ENCODE measurements at regions not wholly inside any gene's neighbourhood (a gene's known extent, or its start where the extent isn't known, plus 50 kb on each side); places are given as distances from the start of the nearest gene placed in this dataset.

GRCh38 chr3:99394831-99395778 is 243.3 kb upstream of the COL8A1 start:
- H3K27ac ChIP-seq (ENCODE audit: low read depth, low read length), result peak overlapping the region; percentile 69
- H2AFZ ChIP-seq (ENCODE audit: low read depth, low read length), result no peak overlapping the region
- peak; percentile 92 for DNase-seq (ENCODE audit: low read depth)
- peaks cover 9% of the 10 kb centered on the region for H3K9me3 ChIP-seq (ENCODE audit: insufficient read depth, low read depth, low read length)
- H3K36me3 Mint-ChIP-seq (ENCODE audit: low read depth, unreplicated experiment), result peaks cover 3% of the 10 kb centered on the region
- H3K9ac ChIP-seq (ENCODE audit: low read length), result peak overlapping the region; percentile 0
- peaks cover 12% of the 10 kb centered on the region for H3K4me1 Mint-ChIP-seq (ENCODE audit: low read depth, unreplicated experiment)
- H3K4me3 Mint-ChIP-seq (ENCODE audit: unreplicated experiment), result no peak overlapping the region
- FAIRE-seq, result peak; percentile 94
- H3K27me3 Mint-ChIP-seq (ENCODE audit: low read depth, unreplicated experiment), result no peaks in the 10 kb centered on the region
- H3K36me3 ChIP-seq (ENCODE audit: insufficient read depth, low read length), result no peaks in the 10 kb centered on the region
- no peaks in the 10 kb centered on the region for H4K20me1 ChIP-seq (ENCODE audit: insufficient read depth, low read length)
- TF ChIP-seq CTCF (IDR thresholded peaks at IDR 0.05; ENCODE audit: insufficient read depth, low read depth, low read length) (no peak), EZH2 (IDR thresholded peaks at IDR 0.05; ENCODE audit: insufficient read depth, low read length) (no peak)
- no peak overlapping the region for H3K27ac Mint-ChIP-seq (ENCODE audit: unreplicated experiment)
- peaks cover 19% of the 10 kb centered on the region for H3K9me3 Mint-ChIP-seq (ENCODE audit: unreplicated experiment)
- peaks cover 19% of the 10 kb centered on the region for H3K4me1 ChIP-seq (ENCODE audit: insufficient read depth, low read length)
- no peaks in the 10 kb centered on the region for H3K79me2 ChIP-seq (ENCODE audit: insufficient read depth, low read length)
- H3K27me3 ChIP-seq (ENCODE audit: insufficient read depth, low read length), result no peaks in the 10 kb centered on the region
- no peak overlapping the region for H3K4me3 ChIP-seq (ENCODE audit: insufficient read depth, low read depth, low read length)
- H3K4me2 ChIP-seq (ENCODE audit: low read length), result peak overlapping the region; percentile 46

DNA sequence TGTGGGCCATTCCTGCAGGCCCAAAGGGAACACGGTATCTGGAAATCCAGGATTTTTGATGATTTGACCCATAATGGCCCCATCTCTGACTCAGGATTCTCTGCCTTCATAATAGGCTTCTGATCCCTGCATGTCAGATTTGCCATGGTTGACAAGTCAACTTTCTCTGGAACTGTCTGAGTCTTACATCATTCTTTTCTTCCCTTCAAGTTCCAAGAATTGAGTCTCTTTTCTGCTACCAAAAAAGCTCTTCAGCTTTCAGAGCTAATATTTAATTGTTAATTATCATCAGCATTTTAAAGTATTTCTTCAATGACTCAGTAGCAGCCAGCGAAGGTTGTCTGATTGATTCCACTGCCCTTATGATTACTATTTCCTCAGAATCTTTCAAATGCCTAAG is 244.4 kb upstream of the COL8A1 start:
- no peak for FAIRE-seq
- H3K9ac ChIP-seq (ENCODE audit: low read length), result no peak overlapping the region
- no peak overlapping the region for H3K27ac ChIP-seq (ENCODE audit: low read depth, low read length)
- peaks cover 12% of the 10 kb centered on the region for H3K4me1 Mint-ChIP-seq (ENCODE audit: low read depth, unreplicated experiment)
- H3K9me3 Mint-ChIP-seq (ENCODE audit: unreplicated experiment), result peaks cover 10% of the 10 kb centered on the region
- H3K79me2 ChIP-seq (ENCODE audit: insufficient read depth, low read length), result no peaks in the 10 kb centered on the region
- no peak for DNase-seq (ENCODE audit: low read depth)
- H3K4me1 ChIP-seq (ENCODE audit: insufficient read depth, low read length), result peaks cover 19% of the 10 kb centered on the region
- no peak overlapping the region for H3K4me2 ChIP-seq (ENCODE audit: low read length)
- no peak for TF ChIP-seq EZH2 (IDR thresholded peaks at IDR 0.05; ENCODE audit: insufficient read depth, low read length)
- TF ChIP-seq CTCF (IDR thresholded peaks at IDR 0.05; ENCODE audit: insufficient read depth, low read depth, low read length), result no peak
- no peaks in the 10 kb centered on the region for H4K20me1 ChIP-seq (ENCODE audit: insufficient read depth, low read length)
- H2AFZ ChIP-seq (ENCODE audit: low read depth, low read length), result no peak overlapping the region
- H3K4me3 ChIP-seq (ENCODE audit: insufficient read depth, low read depth, low read length), result no peak overlapping the region
- no peaks in the 10 kb centered on the region for H3K36me3 Mint-ChIP-seq (ENCODE audit: low read depth, unreplicated experiment)
- peaks cover 9% of the 10 kb centered on the region for H3K9me3 ChIP-seq (ENCODE audit: insufficient read depth, low read depth, low read length)
- H3K27me3 Mint-ChIP-seq (ENCODE audit: low read depth, unreplicated experiment), result no peaks in the 10 kb centered on the region
- H3K36me3 ChIP-seq (ENCODE audit: insufficient read depth, low read length), result no peaks in the 10 kb centered on the region
- no peaks in the 10 kb centered on the region for H3K27me3 ChIP-seq (ENCODE audit: insufficient read depth, low read length)
- no peak overlapping the region for H3K4me3 Mint-ChIP-seq (ENCODE audit: unreplicated experiment)
- no peak overlapping the region for H3K27ac Mint-ChIP-seq (ENCODE audit: unreplicated experiment)

DNA sequence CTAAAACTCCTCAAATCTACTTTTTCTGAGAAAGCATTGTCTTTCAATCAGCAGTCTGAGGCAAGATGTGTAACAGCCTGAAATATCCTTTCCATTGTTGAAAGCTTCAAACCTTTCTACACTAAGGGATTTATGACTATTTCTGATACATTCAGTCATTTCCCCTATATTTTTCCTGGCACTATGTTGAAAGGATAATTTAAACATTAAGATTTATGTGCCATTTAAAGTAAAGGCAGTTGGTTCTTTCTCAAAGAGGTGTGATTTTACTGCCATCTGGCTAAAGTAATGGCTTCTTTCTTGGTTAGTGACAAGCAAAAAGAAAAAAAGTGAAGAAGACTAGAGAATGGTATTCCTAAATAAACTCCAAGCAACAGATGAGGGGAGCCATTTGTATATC is 249.6 kb upstream of the COL8A1 start:
- Histone ChIP-seq H3K36me3 (ENCODE audit: insufficient read depth, low read length) (no peaks in the 10 kb centered on the region), H3K9ac (ENCODE audit: low read length) (no peak overlapping the region), H3K4me1 (ENCODE audit: insufficient read depth, low read length) (peaks cover 2% of the 10 kb centered on the region), H4K20me1 (ENCODE audit: insufficient read depth, low read length) (no peaks in the 10 kb centered on the region), H3K9me3 (ENCODE audit: insufficient read depth, low read depth, low read length) (no peaks in the 10 kb centered on the region), H2AFZ (ENCODE audit: low read depth, low read length) (no peak overlapping the region), H3K4me2 (ENCODE audit: low read length) (no peak overlapping the region), H3K27me3 (ENCODE audit: insufficient read depth, low read length) (no peaks in the 10 kb centered on the region), H3K79me2 (ENCODE audit: insufficient read depth, low read length) (no peaks in the 10 kb centered on the region), H3K27ac (ENCODE audit: low read depth, low read length) (no peak overlapping the region), H3K4me3 (ENCODE audit: insufficient read depth, low read depth, low read length) (no peak overlapping the region)
- Mint-ChIP-seq H3K4me1 (ENCODE audit: low read depth, unreplicated experiment) (peaks cover 4% of the 10 kb centered on the region), H3K36me3 (ENCODE audit: low read depth, unreplicated experiment) (no peaks in the 10 kb centered on the region), H3K27ac (ENCODE audit: unreplicated experiment) (no peak overlapping the region), H3K9me3 (ENCODE audit: unreplicated experiment) (no peaks in the 10 kb centered on the region), H3K4me3 (ENCODE audit: unreplicated experiment) (no peak overlapping the region), H3K27me3 (ENCODE audit: low read depth, unreplicated experiment) (no peaks in the 10 kb centered on the region)
- TF ChIP-seq CTCF (IDR thresholded peaks at IDR 0.05; ENCODE audit: insufficient read depth, low read depth, low read length), result no peak
- no peak for TF ChIP-seq EZH2 (IDR thresholded peaks at IDR 0.05; ENCODE audit: insufficient read depth, low read length)
- no peak for FAIRE-seq
- no peak for DNase-seq (ENCODE audit: low read depth)
